GM19372 (cell line): ENCODE measurements at regions not wholly inside any gene's neighbourhood (a gene's known extent, or its start where the extent isn't known, plus 50 kb on each side); places are given as distances from the start of the nearest gene placed in this dataset.

ENCODE experiments used
- ATAC-seq: cut with Tn5 transposase; IDR thresholded peaks from one replicate; pipeline ENCODE4 v1.9.1; 2021; ENCODE audit warnings: mild to moderate bottlenecking, low read depth, moderate library complexity; ENCODE audit not compliant: unreplicated experiment

DNA sequence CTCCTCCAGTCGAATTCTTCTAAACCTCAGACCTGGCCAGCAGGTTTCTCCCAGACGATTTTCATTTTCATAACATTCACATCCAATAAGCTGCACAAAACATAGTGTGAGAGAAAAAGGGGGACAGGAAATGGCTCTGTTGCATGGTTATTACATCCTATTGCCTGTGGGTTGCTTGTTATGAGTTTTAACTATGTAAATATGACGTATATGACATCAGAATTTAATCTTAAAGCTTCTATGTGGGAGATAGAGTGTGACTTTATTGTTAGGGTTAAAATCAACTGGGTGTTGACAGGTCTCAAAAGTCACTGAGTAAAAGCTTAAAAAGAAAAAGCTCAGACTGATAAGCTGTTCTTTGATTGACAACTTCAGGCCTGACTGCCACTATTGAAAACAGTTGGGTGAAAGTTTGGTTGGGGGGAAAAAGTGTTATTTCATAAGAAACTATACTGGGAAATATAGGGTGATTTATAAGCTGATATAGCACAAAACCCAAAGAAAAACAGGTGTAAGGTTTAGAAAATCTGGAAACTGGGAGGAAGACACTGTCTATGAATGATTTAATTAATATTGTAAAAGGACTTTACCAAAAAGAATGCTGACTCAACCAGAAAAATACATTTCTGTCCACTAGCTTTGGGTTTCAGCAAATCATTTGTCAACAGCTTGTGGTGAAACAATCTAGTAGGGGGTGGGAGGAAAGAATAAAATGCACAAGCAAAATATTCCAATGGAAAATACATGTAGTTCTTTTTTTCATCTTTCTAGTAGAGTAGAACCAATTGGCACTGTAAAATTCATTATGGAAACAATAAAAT lies 134.1 kb upstream of the CEP162 start:
- no peak for ATAC-seq

DNA sequence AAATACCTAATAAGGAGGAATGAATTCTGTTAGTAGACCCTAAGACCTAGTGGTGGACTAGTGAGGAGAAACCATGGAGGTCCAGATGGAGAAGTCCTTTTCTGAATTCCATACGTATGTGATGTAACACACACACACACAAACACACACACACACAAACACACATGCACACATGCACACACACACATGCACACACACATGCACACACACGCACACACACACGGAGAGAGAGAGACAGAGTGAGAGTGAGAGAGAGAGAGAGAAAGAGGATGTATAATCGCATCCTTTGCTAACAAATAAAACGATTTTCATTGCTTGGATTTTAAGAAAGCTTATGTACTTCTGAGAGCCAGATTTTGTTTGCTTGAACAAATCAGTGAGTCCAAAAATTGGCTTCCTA lies 132.6 kb upstream of the CEP162 start:
- ATAC-seq = no peak

DNA sequence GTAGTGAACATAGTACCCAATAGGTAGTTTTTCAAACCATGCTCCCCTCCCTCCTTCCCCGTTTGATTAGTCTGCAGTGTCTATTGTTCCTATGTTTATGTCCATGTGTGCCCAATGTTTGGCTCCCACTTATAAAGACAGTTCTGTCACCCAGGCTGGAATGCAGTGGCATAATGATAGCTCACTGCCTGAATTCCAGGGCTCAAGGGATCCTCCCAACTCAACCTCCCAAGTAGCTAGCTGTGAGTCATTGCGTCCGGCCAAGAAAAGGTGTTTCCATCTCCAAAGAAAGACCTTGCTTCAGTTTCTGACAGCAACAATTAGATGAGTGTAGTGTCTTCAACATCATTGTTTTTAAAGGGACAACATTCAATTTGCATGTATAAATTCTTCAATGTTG lies 131.1 kb upstream of the CEP162 start:
- no peak for ATAC-seq

DNA sequence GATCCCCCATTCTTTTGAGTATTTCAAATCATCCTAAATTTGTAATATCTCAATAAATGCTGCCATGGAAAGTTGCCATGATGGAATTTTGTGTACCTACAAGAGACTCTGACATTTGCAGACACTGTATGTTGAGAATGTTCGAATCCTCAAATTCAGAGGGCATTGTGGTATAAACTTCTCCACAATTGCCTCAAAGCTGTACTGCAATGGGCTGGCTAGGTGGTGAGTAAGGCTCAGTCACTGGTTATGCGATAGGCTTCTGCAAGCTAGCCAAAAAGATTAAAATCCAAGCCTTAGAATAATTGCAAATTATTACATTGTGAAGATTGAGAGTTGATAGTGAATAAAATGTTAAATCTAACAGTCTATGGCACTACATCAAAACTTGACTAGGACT lies 130.2 kb upstream of the CEP162 start:
- no peak for ATAC-seq

DNA sequence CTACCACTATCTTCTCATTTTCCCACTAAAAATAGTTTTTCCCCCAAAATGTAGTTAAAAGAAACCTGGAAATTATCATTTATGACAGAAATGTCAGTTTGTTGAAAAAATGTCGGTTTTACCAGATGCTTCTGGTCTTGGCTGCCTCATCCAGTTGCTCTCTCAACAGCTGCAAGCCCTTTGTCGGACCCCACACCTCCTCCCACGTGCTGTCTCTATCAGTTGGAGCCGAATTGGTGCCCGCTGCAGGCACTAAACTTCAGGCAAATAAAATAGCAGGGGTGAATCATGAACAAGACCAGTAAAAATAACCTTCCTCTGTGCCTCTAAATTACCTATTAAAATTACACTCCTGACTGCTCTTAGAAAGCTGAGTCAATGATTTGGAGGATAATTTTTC lies 129.5 kb upstream of the CEP162 start:
- no peak for ATAC-seq

DNA sequence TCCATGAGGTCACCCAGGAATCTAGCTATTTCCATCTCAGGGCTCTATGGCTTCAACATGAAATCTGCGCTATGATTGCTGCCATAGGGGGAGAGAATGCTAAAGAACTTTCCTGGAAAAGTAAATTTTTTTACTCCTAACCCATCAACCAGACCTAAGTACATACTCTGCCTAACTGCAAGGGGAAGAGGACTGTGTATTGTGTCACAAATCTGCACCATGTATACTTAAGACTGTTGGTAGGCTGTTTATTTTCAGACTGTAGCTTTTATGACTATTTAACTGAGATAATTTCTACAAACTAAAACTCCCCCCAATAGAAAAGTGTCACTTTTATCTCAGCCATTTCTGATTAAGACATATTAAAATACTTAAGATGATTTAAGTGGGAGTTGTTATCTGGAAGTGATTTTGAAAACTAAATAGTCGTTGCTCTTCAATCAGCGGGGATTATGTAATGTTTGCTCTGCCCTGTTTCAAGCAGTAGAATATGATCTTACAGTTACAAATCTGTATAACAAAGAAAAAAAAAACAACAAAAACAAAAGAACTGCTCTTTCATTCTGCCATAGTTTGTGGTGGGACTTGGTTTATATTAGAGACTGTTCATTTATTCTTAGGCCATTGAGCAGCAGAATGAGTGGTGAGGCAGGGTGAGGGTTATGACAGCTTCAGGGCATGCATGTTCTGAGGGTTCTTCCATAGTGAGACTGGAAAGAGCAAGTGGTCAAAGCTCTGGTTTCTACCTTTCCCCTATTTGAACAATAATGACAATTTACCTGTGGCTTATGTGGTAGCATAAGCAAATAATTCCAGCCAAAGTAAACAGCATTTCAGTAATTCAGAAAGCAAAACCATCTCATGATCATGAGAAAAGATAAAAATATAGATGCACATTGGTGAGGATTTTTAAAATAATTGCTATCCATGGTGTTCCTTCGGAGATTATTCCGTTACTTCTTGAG lies 126.3 kb upstream of the CEP162 start:
- ATAC-seq = no peak

DNA sequence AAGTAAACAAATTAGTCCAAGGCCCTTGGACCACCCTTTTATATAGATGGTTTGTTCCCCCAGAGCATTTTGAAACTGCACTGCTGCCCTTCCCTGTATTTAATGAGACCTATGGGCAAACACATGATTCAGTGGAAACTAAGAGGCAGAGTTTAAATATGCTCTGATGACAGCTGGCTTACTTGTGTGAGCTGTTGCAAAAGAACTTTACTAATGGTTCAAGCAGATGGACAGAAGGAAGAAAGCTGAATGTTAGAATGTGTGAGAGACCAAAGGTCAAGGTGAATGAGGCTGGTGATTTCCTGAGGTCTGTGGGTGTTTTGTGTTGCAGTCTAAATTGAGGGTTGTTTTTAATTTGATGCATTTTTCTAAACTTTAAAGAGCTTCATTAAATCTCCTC lies 123.0 kb upstream of the CEP162 start:
- ATAC-seq = no peak

DNA sequence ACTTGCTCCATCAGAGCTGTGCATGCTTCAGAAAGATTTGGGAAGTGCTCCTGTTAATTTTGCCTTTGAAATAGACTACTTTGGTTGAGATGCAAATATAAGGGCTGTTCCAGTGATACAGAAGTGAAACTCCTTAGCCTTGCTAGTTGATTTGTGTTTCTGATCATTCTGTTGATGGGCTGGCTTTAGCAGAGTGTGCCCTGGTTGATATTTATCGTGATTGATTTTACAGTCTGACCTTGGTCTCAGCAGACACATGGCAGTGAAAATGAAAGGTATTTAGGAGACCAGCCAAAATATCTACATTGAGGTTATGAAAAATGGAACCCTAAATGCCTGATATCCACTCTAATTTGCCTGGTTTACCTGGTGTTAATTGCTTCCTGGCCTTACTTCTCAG lies 122.1 kb upstream of the CEP162 start:
- no peak for ATAC-seq

DNA sequence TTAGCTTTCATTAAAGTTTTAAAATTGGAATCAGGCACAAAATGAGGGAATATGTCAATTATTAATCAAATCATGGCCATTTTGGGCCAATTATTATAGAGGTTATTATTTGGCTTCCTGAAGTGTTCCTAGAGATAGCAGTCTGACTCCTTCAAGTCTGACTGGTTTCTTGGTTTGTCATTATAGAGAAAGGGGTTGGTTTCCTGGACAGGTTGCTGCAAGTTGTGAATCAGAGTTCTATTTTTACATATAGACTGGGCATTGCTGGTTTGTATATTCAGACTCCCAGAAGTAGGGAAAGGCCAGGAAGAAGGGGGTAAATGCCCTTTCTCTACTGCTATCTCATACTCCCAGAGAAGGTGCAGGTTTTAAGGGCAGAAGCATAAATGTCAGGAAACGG lies 121.4 kb upstream of the CEP162 start:
- ATAC-seq = no peak

DNA sequence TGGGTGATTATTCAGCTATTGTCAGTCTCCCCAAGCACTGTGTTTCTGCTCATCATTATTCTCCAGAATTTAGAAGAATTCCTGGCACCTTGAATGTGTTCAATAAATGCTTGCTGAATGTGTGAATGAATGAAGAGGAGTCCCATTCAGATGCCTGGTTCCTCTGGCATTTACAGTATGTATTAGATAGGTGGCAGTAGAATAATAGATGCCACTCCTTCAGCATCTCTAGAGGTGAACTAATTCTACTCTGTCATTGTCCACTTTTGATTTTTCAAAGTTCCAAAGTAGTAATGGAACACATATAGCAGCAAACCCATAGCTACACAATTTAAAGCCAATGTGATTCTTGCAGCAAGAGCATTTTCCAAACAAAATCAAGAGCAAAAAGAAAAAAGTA lies 118.9 kb upstream of the CEP162 start:
- no peak for ATAC-seq

DNA sequence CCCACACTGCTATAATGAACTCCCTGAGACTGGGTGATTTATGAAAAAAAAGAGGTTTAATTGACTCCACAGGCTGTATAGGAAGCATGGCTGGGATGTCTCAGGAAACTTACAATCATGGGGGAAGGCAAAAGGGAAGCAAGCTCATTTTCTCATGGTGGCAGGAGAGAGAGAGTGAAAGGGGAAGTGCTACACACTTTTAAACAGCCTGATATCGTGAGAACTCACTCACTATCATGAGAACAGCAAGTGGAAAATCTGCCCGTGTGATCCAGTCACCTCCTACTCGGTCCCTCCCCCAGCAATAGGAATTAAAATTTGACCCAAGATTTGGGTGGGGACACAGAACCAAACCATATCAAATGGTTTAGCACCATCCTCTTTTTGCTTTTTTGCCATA lies 116.6 kb upstream of the CEP162 start:
- ATAC-seq = no peak

DNA sequence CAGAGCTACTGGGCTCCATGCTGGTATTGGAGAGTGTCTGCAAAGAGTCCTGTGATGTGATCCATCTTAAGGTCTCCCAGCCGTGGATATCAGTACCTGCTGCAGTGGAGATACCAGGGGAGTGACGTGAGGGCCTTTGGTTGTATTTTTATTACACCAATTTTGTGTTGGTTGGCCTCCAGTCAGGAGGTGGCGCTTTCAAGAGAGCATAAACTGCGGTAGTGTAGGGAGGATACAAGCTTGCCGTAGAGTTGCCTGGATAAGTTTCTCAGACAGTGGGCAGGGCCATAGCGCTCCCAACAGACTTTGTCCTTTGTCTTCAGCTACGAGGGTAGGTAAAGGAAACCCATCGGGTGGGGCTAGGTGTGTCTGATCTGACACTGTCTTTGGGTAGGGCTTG lies 113.0 kb upstream of the CEP162 start:
- no peak for ATAC-seq

DNA sequence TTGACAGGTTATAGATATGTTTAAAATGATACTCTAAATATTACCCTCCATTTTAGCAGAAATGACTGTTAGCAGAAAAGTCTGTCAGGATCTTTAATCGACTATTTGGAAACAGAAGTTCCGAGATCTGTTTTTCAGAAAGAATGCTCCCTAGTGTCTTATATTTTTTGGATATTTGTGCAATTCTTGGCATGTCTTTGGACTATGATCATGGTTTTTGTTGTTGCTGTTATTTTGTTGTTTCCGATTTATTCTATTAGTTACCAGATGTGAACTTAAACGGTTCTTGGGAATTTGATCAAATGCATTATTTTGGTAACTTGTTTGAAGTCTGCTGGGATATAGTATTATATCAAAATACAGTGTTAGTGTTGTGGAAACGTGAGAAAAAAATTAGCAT lies 106.4 kb upstream of the CEP162 start:
- no peak for ATAC-seq

DNA sequence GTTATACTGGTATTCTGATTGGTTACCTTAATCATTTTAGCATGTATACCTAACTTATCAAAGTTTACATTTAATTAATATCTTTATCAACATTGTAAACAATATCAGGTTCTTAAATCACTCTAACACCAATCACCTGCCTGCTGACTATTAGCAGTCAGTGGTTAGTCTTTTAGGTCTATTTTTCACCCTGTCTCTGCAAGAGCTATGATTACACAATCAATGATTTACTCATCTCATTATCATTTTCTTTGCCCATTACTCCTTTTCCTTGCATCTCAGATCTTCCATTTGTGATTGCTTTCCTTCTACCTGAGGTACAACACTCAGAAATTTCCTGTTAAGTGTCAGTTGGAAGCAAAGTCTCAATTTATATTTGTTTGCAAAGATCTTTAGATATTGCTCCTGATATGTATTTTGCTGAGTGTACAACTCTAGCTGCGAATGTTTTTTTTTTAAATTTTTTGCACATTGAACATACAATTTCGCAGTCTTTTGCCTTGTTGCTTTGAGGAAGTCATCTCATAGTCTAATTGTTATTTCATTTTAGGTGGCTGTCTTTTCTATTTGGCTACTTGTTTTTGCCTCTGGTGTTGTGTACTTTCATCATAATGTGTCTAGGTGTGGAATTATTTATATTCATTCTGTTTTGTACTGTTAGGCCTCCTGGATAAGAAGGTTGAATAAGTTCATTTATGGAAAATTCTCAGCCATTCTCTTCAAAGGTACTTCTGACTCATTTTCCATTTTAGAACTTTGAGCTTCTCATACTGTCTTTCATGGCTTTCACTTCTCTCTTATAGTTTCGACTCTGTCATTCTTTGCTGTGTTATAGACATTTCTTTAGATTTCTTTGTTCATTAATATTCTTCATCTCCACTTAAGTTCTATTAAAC lies 104.9 kb upstream of the CEP162 start:
- ATAC-seq = peak; percentile 95

DNA sequence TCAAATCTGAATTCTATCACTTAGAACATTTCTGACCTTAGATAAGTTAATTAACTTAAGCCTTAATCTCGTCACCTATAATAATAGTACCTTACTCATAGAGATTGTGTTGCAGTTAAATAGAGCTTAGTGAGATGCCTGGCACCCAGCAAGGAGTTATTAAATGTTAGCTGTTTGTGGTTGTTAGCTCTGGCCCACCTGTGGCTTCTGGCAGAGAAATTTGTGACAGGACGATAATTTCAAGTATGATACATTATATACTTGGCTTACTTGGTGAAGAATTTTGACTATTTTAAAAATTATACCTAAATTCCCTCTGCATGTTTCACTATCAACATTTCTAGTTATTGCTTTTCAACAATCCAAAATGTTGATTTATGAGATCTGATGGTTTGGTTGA lies 102.9 kb upstream of the CEP162 start:
- no peak for ATAC-seq

DNA sequence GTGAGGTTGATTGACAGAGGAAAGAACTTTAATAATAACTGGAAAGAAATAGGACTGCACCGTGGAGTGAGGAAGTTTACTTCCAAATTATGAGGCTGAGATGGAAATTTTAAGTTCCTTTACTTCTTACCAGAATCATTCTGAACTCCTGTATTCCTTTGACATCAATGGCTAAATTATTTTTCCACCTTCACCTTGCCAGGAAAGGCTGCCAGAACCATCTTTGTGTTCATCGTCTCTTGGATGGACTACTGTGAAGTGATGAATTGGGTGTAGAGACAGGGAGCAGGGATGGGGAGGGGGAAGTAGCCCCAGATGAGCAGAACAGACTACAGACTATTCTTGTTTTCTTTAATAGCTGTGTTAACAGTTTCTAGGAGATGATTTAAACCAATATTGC lies 102.1 kb upstream of the CEP162 start:
- no peak for ATAC-seq

DNA sequence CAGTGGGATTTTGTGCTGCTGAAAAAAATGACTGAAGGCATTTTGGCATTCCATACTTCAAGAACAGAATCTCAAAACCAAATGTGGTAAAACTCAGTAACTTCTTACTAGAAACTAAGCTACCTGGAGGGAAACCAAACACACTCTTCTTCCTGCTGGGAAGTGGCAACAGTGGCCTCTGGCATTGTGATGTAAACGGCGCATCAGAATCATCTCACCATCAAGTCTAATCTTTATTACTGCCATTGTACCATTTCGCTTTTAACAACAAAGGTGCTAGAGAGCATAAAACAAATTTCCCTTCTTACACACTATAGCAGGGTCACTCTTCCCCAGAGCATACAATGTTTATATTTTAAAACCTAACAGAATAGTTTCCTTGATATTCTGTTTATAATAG lies 101.6 kb upstream of the CEP162 start:
- ATAC-seq = no peak

DNA sequence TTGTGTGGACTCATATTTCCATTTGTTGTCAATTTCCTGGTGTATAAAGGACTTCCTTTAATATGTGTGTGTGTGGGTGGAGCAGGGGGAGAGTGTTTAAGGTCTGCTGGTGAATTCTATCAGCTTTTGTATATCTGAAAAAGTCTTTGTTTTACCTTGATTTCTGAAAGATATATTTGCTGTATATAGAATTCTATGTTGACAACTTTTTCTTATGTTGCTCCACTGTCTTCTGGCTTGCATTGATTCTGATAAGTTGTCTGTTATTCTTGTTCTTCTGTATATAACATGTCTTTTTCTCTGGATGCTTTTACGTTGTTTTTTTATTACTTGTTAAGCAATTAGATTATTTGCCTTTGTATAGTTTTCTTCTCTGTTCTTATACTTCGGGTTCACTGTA lies 90.0 kb upstream of the CEP162 start:
- no peak for ATAC-seq

DNA sequence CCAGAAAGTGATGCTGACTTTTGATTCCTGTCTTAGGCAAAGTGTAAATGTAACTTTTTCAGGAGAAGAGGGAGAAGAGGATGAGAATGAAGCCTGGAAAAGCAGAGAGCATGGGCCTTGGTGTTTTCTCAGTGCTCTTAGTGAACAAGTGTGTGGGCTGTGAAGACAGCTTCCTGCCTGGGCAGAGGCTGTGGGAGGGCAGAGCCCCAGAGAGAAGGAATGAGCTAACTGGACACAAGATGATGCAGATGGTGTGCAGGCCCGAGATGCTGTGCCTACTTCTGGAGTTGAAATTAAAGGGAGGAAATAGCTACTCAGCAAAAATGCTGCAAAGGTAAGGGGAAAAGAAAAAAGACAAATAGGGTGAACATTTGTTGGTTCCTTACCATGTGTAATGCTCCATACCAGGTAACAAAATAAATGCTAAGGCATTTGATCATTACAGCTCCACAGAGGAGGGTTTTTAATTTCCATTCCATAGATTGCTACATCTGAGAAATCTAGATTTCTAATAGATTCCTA lies 87.0 kb upstream of the CEP162 start:
- no peak for ATAC-seq

DNA sequence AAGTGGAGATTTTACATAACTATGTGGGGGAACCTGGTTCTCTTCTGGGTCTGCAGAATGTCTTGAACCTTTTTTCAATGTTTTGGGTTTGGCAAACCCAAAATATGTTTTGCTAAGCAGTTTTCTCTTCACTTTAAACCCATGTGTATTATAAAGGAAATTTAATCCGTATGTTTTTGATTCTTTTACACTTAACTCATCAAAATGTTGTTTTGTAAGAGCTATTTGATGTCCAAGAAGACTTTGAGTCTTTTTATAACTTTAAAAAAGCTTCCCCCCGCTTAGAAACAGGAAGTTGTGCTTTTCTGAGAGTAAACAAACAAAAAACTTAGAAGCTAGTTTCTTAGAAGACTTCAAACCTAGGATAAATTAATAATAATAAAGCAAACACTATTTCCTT lies 81.9 kb upstream of the CEP162 start:
- no peak for ATAC-seq

DNA sequence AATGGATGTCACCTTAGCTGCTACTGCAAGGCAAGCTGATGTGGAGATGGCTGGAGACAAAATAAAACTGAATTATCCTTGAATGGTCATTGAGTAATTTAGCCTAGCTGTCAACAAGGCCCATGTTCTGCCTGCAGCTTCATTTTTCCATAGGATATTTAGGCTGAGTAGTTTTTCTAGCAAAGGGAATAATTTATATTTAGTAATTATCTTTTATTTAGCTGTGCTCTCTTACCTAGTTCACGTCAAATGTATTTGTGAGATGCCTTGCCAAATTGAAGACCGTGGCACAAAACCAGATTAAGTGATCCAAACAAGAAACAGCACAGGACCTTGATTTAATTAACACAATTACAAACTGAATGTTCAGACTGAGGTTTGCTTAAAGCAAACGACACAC lies 77.4 kb upstream of the CEP162 start:
- ATAC-seq = no peak
